HEK293 (cell line): ENCODE measurements at regions not wholly inside any gene's neighbourhood (a gene's known extent, or its start where the extent isn't known, plus 50 kb on each side); places are given as distances from the start of the nearest gene placed in this dataset.

Source experiments
- CTCF ChIA-PET: fragments of 350-600 bp; formaldehyde crosslinking; extraction: SDS; loops from one replicate; lab custom pipeline; 2021; ENCODE audit warnings: antibody characterized with exemption; lab: Yijun Ruan, JAX
- POLR2A ChIA-PET: fragments of 300-600 bp; formaldehyde crosslinking; extraction: SDS; loops from one replicate; lab custom pipeline; 2020; ENCODE audit warnings: antibody characterized with exemption, inconsistent platforms; lab: Yijun Ruan, JAX
- H3K27ac ChIP-seq: fragments of 200-500 bp; sonication (Bioruptor generic); 2 replicates; pipeline ENCODE4 v1.5.1; 2014; ENCODE audit warnings: low read depth, low read length, control low read depth, inconsistent platforms; ENCODE audit errors: extremely low read depth
- H3K36me3 ChIP-seq, 2 experiments: fragments of 200-500 bp in 1 of 2; sonication (Bioruptor generic) in 1 of 2; 1 replicate in 1 of 2; 2 replicates in 1 of 2; pipeline ENCODE4 v1.5.1; 2014 to 2017; ENCODE audit warnings: inconsistent platforms in 2 of 2, low read length in 2 of 2; ENCODE audit not compliant: control insufficient read depth in 2 of 2, insufficient read depth in 1 of 2
- H3K4me1 ChIP-seq: fragments of 200-500 bp; sonication (Bioruptor generic); 2 replicates; pipeline ENCODE4 v1.5.1; 2014; ENCODE audit warnings: mild to moderate bottlenecking, low read length, inconsistent platforms; ENCODE audit not compliant: control insufficient read depth, insufficient read depth
- H3K4me3 ChIP-seq: 2 replicates; pipeline ENCODE4 v1.5.1; 2011; ENCODE audit warnings: low read depth, mild to moderate bottlenecking, control low read depth, low read length, moderate library complexity
- H3K9me3 ChIP-seq: fragments of 200-500 bp; sonication (Bioruptor generic); 2 replicates; pipeline ENCODE4 v1.5.1; 2014; ENCODE audit warnings: low read depth, low read length, inconsistent platforms; ENCODE audit not compliant: control insufficient read depth, insufficient read depth
- BCL11B ChIP-seq: fragments of 450-650 bp; formaldehyde crosslinking; IDR thresholded peaks from 2 replicates; pipeline ENCODE4 v1.5.1; 2016; ENCODE audit warnings: low read depth, missing biosample characterization, missing genetic modification characterization
- FEZF1 ChIP-seq: fragments of 450-650 bp; formaldehyde crosslinking; IDR thresholded peaks from 2 replicates; pipeline ENCODE4 v1.5.1; 2016; ENCODE audit warnings: missing biosample characterization, missing genetic modification characterization
- GFI1B ChIP-seq: fragments of 450-650 bp; formaldehyde crosslinking; IDR thresholded peaks from 2 replicates; pipeline ENCODE4 v1.5.1; 2016; ENCODE audit warnings: missing biosample characterization, missing genetic modification characterization
- HOXC10 ChIP-seq: sonication (generic); formaldehyde crosslinking; IDR thresholded peaks from 2 replicates; pipeline ENCODE4 v1.8.1; 2023; ENCODE audit warnings: mild to moderate bottlenecking, missing genetic modification reagents
- PATZ1 ChIP-seq: fragments of 450-650 bp; formaldehyde crosslinking; IDR thresholded peaks from 2 replicates; pipeline ENCODE4 v1.5.1; 2016; ENCODE audit warnings: missing biosample characterization, missing genetic modification characterization
- REST ChIP-seq: fragments of 450-650 bp; formaldehyde crosslinking; IDR thresholded peaks from 2 replicates; pipeline ENCODE4 v1.5.1; 2016; ENCODE audit warnings: missing biosample characterization, missing genetic modification characterization
- WT1 ChIP-seq: fragments of 450-650 bp; formaldehyde crosslinking; IDR thresholded peaks from 2 replicates; pipeline ENCODE4 v1.5.1; 2016; ENCODE audit warnings: missing biosample characterization, missing genetic modification characterization
- ZBTB17 ChIP-seq: fragments of 450-650 bp; formaldehyde crosslinking; IDR thresholded peaks from 2 replicates; pipeline ENCODE4 v1.5.1; 2016; ENCODE audit warnings: missing biosample characterization, missing genetic modification characterization
- ZBTB21 ChIP-seq: fragments of 450-650 bp; formaldehyde crosslinking; IDR thresholded peaks from 2 replicates; pipeline ENCODE4 v1.5.1; 2017; ENCODE audit warnings: missing biosample characterization, missing genetic modification characterization
- ZNF10 ChIP-seq: fragments of 450-650 bp; formaldehyde crosslinking; IDR thresholded peaks from 2 replicates; pipeline ENCODE4 v1.5.1; 2017; ENCODE audit warnings: missing biosample characterization, missing genetic modification characterization
- ZNF211 ChIP-seq: fragments of 450-650 bp; formaldehyde crosslinking; IDR thresholded peaks from 2 replicates; pipeline ENCODE4 v1.5.1; 2016; ENCODE audit warnings: low read depth, missing biosample characterization, missing genetic modification characterization
- ZNF24 ChIP-seq: fragments of 450-650 bp; formaldehyde crosslinking; IDR thresholded peaks from 2 replicates; pipeline ENCODE4 v1.5.1; 2016; ENCODE audit warnings: missing biosample characterization, missing genetic modification characterization
- ZNF280C ChIP-seq: fragments of 450-650 bp; formaldehyde crosslinking; IDR thresholded peaks from 2 replicates; pipeline ENCODE4 v1.5.1; 2016; ENCODE audit warnings: missing biosample characterization, missing genetic modification characterization
- ZNF501 ChIP-seq: fragments of 450-650 bp; formaldehyde crosslinking; IDR thresholded peaks from 2 replicates; pipeline ENCODE4 v1.5.1; 2016; ENCODE audit warnings: missing biosample characterization, missing genetic modification characterization
- ZNF513 ChIP-seq: fragments of 450-650 bp; IDR thresholded peaks from 2 replicates; pipeline ENCODE4 v1.5.1; 2018; ENCODE audit warnings: missing biosample characterization, missing genetic modification characterization
- ZNF548 ChIP-seq: fragments of 450-650 bp; formaldehyde crosslinking; IDR thresholded peaks from 2 replicates; pipeline ENCODE4 v1.5.1; 2016; ENCODE audit warnings: missing biosample characterization, missing genetic modification characterization
- ZNF555 ChIP-seq: fragments of 450-650 bp; formaldehyde crosslinking; conservative IDR thresholded peaks from 2 replicates; pipeline ENCODE4 v1.5.1; 2017; ENCODE audit warnings: missing biosample characterization, mild to moderate bottlenecking, missing genetic modification characterization, inconsistent platforms
- ZNF560 ChIP-seq: fragments of 450-650 bp; formaldehyde crosslinking; IDR thresholded peaks from 2 replicates; pipeline ENCODE4 v1.5.1; 2017; ENCODE audit warnings: missing biosample characterization, missing genetic modification characterization, borderline replicate concordance
- ZNF610 ChIP-seq: fragments of 450-650 bp; formaldehyde crosslinking; IDR thresholded peaks from 2 replicates; pipeline ENCODE4 v1.5.1; 2016; ENCODE audit warnings: missing biosample characterization, missing genetic modification characterization, borderline replicate concordance
- ZNF658 ChIP-seq: fragments of 450-650 bp; formaldehyde crosslinking; IDR thresholded peaks from 2 replicates; pipeline ENCODE4; 2016; ENCODE audit warnings: missing biosample characterization, missing genetic modification characterization
- ZSCAN18 ChIP-seq: fragments of 450-650 bp; formaldehyde crosslinking; IDR thresholded peaks from 2 replicates; pipeline ENCODE4 v1.5.1; 2016; ENCODE audit warnings: missing biosample characterization, missing genetic modification characterization
- ZSCAN23 ChIP-seq: fragments of 450-650 bp; formaldehyde crosslinking; IDR thresholded peaks from 2 replicates; pipeline ENCODE4 v1.5.1; 2016; ENCODE audit warnings: missing biosample characterization, missing genetic modification characterization
- ZSCAN5A ChIP-seq: fragments of 450-650 bp; formaldehyde crosslinking; IDR thresholded peaks from 2 replicates; pipeline ENCODE4 v1.5.1; 2016; ENCODE audit warnings: missing biosample characterization, missing genetic modification characterization

- Histone ChIP-seq H3K4me3 (no peak overlapping the region), H3K27ac (no peak overlapping the region), H3K36me3 (no peaks in the 10 kb centered on the region), H3K4me1 (no peaks in the 10 kb centered on the region), H3K9me3 (no peaks in the 10 kb centered on the region)
- POLR2A ChIA-PET, result no interaction called here
- TF ChIP-seq ZSCAN23 (tag by site-specific recombination) (no peak), ZNF10 (no peak), ZNF560 (tag by site-specific recombination) (no peak), PATZ1 (tag by site-specific recombination) (no peak), ZNF24 (tag by site-specific recombination) (no peak), ZBTB17 (tag by site-specific recombination) (no peak), REST (tag by site-specific recombination) (no peak), ZNF610 (tag by site-specific recombination) (no peak)
- CTCF ChIA-PET, result interaction anchor here (0.7 kb wide), 1 partner anchor 11 kb away, joined by 3 read pairs; no protein-coding TSS in a partner anchor
Measured at GRCh38 chr1:242873661-242874060, 349.2 kb upstream of the PLD5 start.

GRCh38 chr1:242872521-242872920 lies 348.0 kb upstream of the PLD5 start:
- no peaks in the 10 kb centered on the region for H3K36me3 ChIP-seq
- no peaks in the 10 kb centered on the region for H3K9me3 ChIP-seq
- no peak overlapping the region for H3K27ac ChIP-seq
- H3K4me1 ChIP-seq, result no peaks in the 10 kb centered on the region
- H3K4me3 ChIP-seq, result no peak overlapping the region
- ChIA-PET CTCF (no interaction called here), POLR2A (no interaction called here)
- TF ChIP-seq ZNF658 (no peak), WT1 (tag by site-specific recombination) (no peak), HOXC10 (CRISPR knock-in tag) (no peak), ZNF560 (tag by site-specific recombination) (no peak), GFI1B (tag by site-specific recombination) (no peak), ZNF513 (tag by site-specific recombination) (no peak), ZBTB21 (tag by site-specific recombination) (no peak), ZNF555 (tag by site-specific recombination) (no peak), ZNF280C (tag by site-specific recombination) (no peak), ZSCAN18 (no peak), ZNF501 (tag by site-specific recombination) (no peak), ZNF548 (tag by site-specific recombination) (no peak), ZNF211 (no peak), FEZF1 (tag by site-specific recombination) (no peak), ZSCAN5A (tag by site-specific recombination) (no peak), BCL11B (no peak)
